ENCODE measurements at regions not wholly inside any gene's neighbourhood (a gene's known extent, or its start where the extent isn't known, plus 50 kb on each side); places are given as distances from the start of the nearest gene placed in this dataset.

DNA sequence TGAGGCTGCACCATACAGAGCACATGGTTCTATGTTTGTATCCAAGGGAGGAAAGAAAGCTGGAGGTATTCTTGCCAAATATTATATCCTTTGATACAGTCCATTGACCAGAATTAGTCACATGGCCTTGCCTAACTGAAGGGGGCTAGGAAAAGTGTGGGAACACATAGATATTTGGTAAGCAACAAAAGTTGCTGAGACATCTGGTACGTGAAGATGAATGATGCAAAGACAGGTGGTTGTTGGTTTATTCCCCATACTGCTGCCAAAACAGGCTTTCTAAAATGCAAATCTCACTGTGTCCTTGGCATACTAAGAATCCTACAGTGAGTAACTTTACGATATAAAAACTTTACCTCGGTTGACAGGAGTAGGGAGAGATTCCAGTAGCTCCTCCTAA, 162.2 kb downstream of the VGLL3 start:
- TF ChIP-seq, protein P1, sequence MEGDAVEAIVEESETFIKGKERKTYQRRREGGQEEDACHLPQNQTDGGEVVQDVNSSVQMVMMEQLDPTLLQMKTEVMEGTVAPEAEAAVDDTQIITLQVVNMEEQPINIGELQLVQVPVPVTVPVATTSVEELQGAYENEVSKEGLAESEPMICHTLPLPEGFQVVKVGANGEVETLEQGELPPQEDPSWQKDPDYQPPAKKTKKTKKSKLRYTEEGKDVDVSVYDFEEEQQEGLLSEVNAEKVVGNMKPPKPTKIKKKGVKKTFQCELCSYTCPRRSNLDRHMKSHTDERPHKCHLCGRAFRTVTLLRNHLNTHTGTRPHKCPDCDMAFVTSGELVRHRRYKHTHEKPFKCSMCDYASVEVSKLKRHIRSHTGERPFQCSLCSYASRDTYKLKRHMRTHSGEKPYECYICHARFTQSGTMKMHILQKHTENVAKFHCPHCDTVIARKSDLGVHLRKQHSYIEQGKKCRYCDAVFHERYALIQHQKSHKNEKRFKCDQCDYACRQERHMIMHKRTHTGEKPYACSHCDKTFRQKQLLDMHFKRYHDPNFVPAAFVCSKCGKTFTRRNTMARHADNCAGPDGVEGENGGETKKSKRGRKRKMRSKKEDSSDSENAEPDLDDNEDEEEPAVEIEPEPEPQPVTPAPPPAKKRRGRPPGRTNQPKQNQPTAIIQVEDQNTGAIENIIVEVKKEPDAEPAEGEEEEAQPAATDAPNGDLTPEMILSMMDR (conservative IDR thresholded peaks at IDR 0.05) = no peak
- TF ChIP-seq EZH2 (IDR thresholded peaks at IDR 0.05; ENCODE audit: low read depth) = no peak
